T-helper 2 cell treated with Interferon-gamma antibody and Interleukin-4, amounts not matched to agents 5 μg/mL and 100 μg/mL, for 36 hours (primary cell): ENCODE measurements at regions not wholly inside any gene's neighbourhood (a gene's known extent, or its start where the extent isn't known, plus 50 kb on each side); places are given as distances from the start of the nearest gene placed in this dataset.
"Not testable (repeated sequence)": the region's sequence is repeated elsewhere in the genome, so short reads cannot be mapped to it uniquely, and the experiment has no call there.

ENCODE experiments used
- DNase-seq: peaks from one replicate; pipeline ENCODE4 v3.0.0; 2021; ENCODE audit warnings: low spot score
- H3K27ac Mint-ChIP-seq: one replicate; pipeline ENCODE4 v1.8.0; 2021; ENCODE audit warnings: mild to moderate bottlenecking, mixed read lengths
- H3K27me3 Mint-ChIP-seq: one replicate; pipeline ENCODE4 v1.8.0; 2021; ENCODE audit warnings: low read depth, mixed read lengths
- H3K36me3 Mint-ChIP-seq: one replicate; pipeline ENCODE4 v1.8.0; 2021; ENCODE audit warnings: low read depth, mixed read lengths
- H3K4me1 Mint-ChIP-seq: one replicate; pipeline ENCODE4 v1.8.0; 2021; ENCODE audit warnings: low read depth, mixed read lengths
- H3K4me3 Mint-ChIP-seq: one replicate; pipeline ENCODE4 v1.8.0; 2022; ENCODE audit warnings: mild to moderate bottlenecking, moderate library complexity, mixed read lengths
- H3K9me3 Mint-ChIP-seq: one replicate; pipeline ENCODE4 v1.8.0; 2021; ENCODE audit warnings: mixed read lengths

GRCh38 chr1:98575955-98576354 lies 85.6 kb upstream of the SNX7 start:
- no peak for DNase-seq
- Mint-ChIP-seq H3K27ac (no peak overlapping the region), H3K9me3 (no peaks in the 10 kb centered on the region), H3K4me1 (no peaks in the 10 kb centered on the region), H3K4me3 (no peak overlapping the region), H3K27me3 (no peaks in the 10 kb centered on the region), H3K36me3 (no peaks in the 10 kb centered on the region)

- DNase-seq = no peak
- Mint-ChIP-seq H3K4me1 (no peaks in the 10 kb centered on the region), H3K9me3 (peaks cover 8% of the 10 kb centered on the region), H3K27ac (no peak overlapping the region), H3K4me3 (no peak overlapping the region), H3K36me3 (no peaks in the 10 kb centered on the region), H3K27me3 (no peaks in the 10 kb centered on the region)
Observed at GRCh38 chr1:98565951-98566350, 95.6 kb upstream of the SNX7 start.

DNA sequence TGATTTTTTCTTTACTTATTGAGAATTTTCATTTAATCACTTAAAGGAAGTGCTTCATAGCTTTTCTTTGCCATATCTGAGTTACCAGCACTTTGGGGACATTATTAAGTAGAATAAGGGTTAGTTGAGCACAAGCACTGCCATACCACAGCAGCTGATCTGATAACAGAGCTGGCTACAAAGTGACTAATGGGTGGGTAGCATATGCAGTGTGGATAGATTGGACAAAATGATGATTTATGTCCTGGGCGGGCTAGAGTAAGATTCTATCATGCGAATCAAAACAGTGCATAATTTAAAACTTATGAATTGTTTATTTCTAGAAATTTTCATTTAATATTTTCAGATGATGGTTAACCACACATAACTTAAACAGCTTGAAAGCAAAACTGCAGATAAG lies 102.2 kb upstream of the SNX7 start:
- Mint-ChIP-seq H3K4me1 (no peaks in the 10 kb centered on the region), H3K4me3 (no peak overlapping the region), H3K36me3 (no peaks in the 10 kb centered on the region), H3K27ac (no peak overlapping the region), H3K27me3 (no peaks in the 10 kb centered on the region), H3K9me3 (peaks cover 7% of the 10 kb centered on the region)
- no peak for DNase-seq

- Mint-ChIP-seq H3K27me3 (no peaks in the 10 kb centered on the region), H3K4me1 (no peaks in the 10 kb centered on the region), H3K4me3 (no peak overlapping the region), H3K36me3 (no peaks in the 10 kb centered on the region), H3K9me3 (peaks cover 4% of the 10 kb centered on the region), H3K27ac (no peak overlapping the region)
- no peak for DNase-seq
Observed at GRCh38 chr1:98557895-98558294, 103.6 kb upstream of the SNX7 start.

- Mint-ChIP-seq H3K4me3 (no peak overlapping the region), H3K27ac (no peak overlapping the region), H3K9me3 (no peaks in the 10 kb centered on the region), H3K27me3 (no peaks in the 10 kb centered on the region), H3K36me3 (no peaks in the 10 kb centered on the region), H3K4me1 (no peaks in the 10 kb centered on the region)
- no peak for DNase-seq
Observed at GRCh38 chr1:98556521-98557158, 104.9 kb upstream of the SNX7 start.

- no peaks in the 10 kb centered on the region for H3K27me3 Mint-ChIP-seq
- H3K9me3 Mint-ChIP-seq = no peaks in the 10 kb centered on the region
- H3K4me1 Mint-ChIP-seq = no peaks in the 10 kb centered on the region
- H3K27ac Mint-ChIP-seq = no peak overlapping the region
- no peaks in the 10 kb centered on the region for H3K36me3 Mint-ChIP-seq
- no peak overlapping the region for H3K4me3 Mint-ChIP-seq
- no peak for DNase-seq
Observed at GRCh38 chr1:98555814-98556213, 105.7 kb upstream of the SNX7 start.

DNA sequence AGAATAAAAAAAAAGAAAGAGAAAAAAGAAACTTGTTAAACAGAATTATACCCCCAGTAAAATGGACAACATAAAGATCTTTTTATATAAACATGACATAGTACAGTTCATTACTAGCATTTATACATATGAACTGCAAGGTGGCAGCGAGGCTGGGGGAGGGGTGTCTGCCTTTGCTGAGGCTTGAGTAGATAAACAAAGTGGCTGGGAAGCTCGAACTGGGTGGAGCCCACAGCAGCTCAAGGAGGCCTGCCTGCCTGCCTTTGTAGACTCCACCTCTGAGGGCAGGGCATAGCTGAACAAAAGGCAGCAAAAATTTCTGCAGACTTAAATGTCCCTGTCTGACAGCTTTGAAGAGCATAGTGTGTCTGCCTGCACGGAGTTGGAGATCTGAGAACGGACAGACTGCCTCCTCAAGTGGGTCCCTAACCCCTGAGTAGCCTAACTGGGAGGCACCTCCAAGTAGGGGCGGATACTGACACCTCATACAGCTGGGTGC lies 108.9 kb upstream of the SNX7 start:
- DNase-seq, H3K27me3 Mint-ChIP-seq, H3K9me3 Mint-ChIP-seq, H3K4me3 Mint-ChIP-seq, H3K36me3 Mint-ChIP-seq, H3K27ac Mint-ChIP-seq, H3K4me1 Mint-ChIP-seq: not testable (repeated sequence)

- DNase-seq = no peak
- no peak overlapping the region for H3K27ac Mint-ChIP-seq
- no peaks in the 10 kb centered on the region for H3K36me3 Mint-ChIP-seq
- no peaks in the 10 kb centered on the region for H3K27me3 Mint-ChIP-seq
- peaks cover 4% of the 10 kb centered on the region for H3K9me3 Mint-ChIP-seq
- H3K4me1 Mint-ChIP-seq = no peaks in the 10 kb centered on the region
- H3K4me3 Mint-ChIP-seq = no peak overlapping the region
Observed at GRCh38 chr1:98550076-98550475, 111.4 kb upstream of the SNX7 start.

DNA sequence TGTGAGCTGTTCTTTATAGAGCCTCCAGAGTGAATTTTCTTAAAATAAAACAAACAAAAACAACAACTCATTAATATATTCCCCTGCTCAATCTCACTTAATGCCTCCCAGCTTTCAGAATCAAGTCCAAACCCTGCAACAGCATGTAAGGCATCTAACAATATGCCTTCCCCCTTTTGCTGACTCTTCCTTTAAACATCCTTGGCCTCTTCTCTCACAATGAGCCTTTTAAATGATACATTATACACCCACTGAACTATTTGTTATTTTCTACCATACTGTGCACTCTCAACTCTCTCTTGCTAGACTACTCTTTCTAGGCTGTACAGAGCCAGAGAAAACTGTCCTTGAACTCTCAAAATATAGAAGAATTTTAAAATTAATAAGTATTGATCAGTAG lies 115.2 kb upstream of the SNX7 start:
- H3K27ac Mint-ChIP-seq = no peak overlapping the region
- H3K4me1 Mint-ChIP-seq = no peaks in the 10 kb centered on the region
- H3K9me3 Mint-ChIP-seq = peaks cover 4% of the 10 kb centered on the region
- H3K27me3 Mint-ChIP-seq = no peaks in the 10 kb centered on the region
- H3K36me3 Mint-ChIP-seq = no peaks in the 10 kb centered on the region
- DNase-seq = no peak
- H3K4me3 Mint-ChIP-seq = no peak overlapping the region

DNA sequence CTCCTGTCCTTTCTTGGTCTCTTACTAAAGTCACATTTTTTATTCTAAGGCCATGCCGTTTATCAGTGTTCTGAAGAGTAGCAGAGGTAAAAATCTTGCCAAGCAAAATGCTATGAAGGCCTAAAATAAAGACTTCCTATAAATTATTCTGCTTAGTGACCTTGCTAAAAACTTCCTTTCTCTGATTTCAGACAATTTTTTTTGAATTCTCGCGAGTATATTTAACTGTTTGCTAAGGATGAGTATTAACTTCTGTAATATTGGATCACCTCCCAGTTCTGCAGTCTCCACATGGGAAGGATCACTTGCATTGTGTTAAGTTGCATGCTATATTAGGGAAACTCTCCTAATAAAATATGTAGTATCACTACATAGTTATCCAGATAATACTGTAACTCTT lies 123.4 kb upstream of the SNX7 start:
- Mint-ChIP-seq H3K4me3 (no peak overlapping the region), H3K4me1 (no peaks in the 10 kb centered on the region), H3K36me3 (no peaks in the 10 kb centered on the region), H3K27ac (no peak overlapping the region), H3K9me3 (no peaks in the 10 kb centered on the region), H3K27me3 (no peaks in the 10 kb centered on the region)
- DNase-seq = no peak

- H3K9me3 Mint-ChIP-seq = peaks cover 30% of the 10 kb centered on the region
- H3K27ac Mint-ChIP-seq = no peak overlapping the region
- H3K4me3 Mint-ChIP-seq = no peak overlapping the region
- no peak for DNase-seq
- no peaks in the 10 kb centered on the region for H3K4me1 Mint-ChIP-seq
- H3K27me3 Mint-ChIP-seq = no peaks in the 10 kb centered on the region
- no peaks in the 10 kb centered on the region for H3K36me3 Mint-ChIP-seq
Observed at GRCh38 chr1:98523256-98523655, 138.3 kb upstream of the SNX7 start.

GRCh38 chr1:98516306-98516705 lies 145.2 kb upstream of the SNX7 start:
- Mint-ChIP-seq H3K4me1 (no peaks in the 10 kb centered on the region), H3K9me3 (peaks cover 15% of the 10 kb centered on the region), H3K4me3 (no peak overlapping the region), H3K27ac (no peak overlapping the region), H3K27me3 (no peaks in the 10 kb centered on the region), H3K36me3 (no peaks in the 10 kb centered on the region)
- no peak for DNase-seq

DNA sequence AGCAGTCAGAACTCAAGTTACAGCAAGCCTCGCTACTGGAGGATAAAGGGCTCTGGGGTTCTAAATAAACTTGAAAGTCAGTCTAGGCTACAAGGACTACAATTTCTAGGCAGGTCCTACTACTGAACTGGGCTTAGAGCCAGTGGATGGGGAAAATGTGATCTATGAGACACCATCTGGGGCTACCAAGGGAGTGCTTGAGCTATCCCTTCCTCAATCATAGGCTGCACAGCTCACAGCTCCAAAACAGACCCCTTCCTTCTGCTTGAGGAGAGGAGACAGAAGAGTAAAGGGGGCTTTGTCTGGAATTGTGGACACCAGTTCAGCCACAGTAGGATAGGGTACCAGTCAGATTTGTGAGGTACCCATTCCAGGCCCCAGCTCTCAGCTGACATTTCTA lies 145.8 kb upstream of the SNX7 start:
- Mint-ChIP-seq H3K4me3 (no peak overlapping the region), H3K36me3 (no peaks in the 10 kb centered on the region), H3K27me3 (no peaks in the 10 kb centered on the region), H3K27ac (no peak overlapping the region), H3K4me1 (no peaks in the 10 kb centered on the region), H3K9me3 (peaks cover 17% of the 10 kb centered on the region)
- DNase-seq = no peak

DNA sequence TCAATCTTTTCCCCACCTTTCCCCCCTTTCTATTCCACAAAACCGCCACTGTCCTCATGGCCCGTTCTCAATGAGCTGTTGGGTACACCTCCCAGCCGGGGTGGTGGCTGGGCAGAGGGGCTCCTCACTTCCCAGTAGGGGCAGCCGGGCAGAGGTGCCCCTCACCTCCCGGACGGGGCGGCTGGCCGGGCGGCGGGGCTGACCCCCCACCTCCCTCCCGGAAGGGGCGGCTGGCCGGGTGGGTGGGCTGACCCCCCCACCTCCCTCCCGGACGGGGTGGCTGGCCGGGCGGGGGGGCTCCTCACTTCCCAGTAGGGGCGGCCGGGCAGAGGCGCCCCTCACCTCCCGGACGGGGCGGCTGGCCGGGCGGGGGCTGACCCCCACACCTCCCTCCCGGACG lies 149.3 kb upstream of the SNX7 start:
- H3K27ac Mint-ChIP-seq, H3K36me3 Mint-ChIP-seq, DNase-seq, H3K4me1 Mint-ChIP-seq, H3K27me3 Mint-ChIP-seq, H3K4me3 Mint-ChIP-seq: not testable (repeated sequence)
- H3K9me3 Mint-ChIP-seq = peaks cover 10% of the 10 kb centered on the region

DNA sequence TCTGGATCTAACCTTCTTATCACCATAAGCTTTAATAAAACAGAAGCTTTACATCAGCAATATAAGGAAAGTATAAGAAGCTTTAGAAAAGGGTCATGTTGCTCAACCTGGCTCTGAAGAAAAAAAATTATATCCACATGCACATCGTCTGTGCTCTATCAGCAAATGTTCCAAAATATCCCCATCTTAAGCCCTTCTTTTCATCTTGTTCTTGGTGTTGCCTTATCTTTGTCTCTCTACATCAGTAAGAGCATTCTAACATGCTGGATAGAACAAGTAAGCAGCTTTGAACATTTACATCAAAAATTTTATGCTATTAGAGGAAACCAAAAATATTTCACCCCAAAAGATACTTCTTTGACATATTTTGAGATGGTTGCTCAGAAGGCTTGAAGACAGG lies 157.8 kb upstream of the SNX7 start:
- H3K27ac Mint-ChIP-seq = no peak overlapping the region
- no peaks in the 10 kb centered on the region for H3K4me1 Mint-ChIP-seq
- no peak overlapping the region for H3K4me3 Mint-ChIP-seq
- no peaks in the 10 kb centered on the region for H3K36me3 Mint-ChIP-seq
- H3K27me3 Mint-ChIP-seq = no peaks in the 10 kb centered on the region
- DNase-seq = no peak
- peaks cover 8% of the 10 kb centered on the region for H3K9me3 Mint-ChIP-seq
